Natural killer cell (primary cell): ENCODE measurements at regions not wholly inside any gene's neighbourhood (a gene's known extent, or its start where the extent isn't known, plus 50 kb on each side); places are given as distances from the start of the nearest gene placed in this dataset.
"Not testable (repeated sequence)": the region's sequence is repeated elsewhere in the genome, so short reads cannot be mapped to it uniquely, and the experiment has no call there.

Experiments used
- ATAC-seq, 3 donors: fragments of 150-1000 bp in 2 of 3; fragments of 200-7000 bp in 1 of 3; cut with Tn5 transposase; 1 replicate in 1 of 3; 2 replicates in 2 of 3; pipeline ENCODE4 v1.10.0; 2021; ENCODE audit warnings: mild to moderate bottlenecking in 2 of 3, moderate library complexity in 2 of 3
- DNase-seq, 2 donors: peaks; one replicate each; pipeline versions ENCODE4 v3.0.0 to v3.0.0-alpha.2; 2013 to 2021; ENCODE audit warnings: mixed read lengths in 1 of 2
- H3K27ac ChIP-seq: one replicate; pipeline ENCODE4 v1.5.1; 2013; ENCODE audit warnings: mild to moderate bottlenecking, low read length
- H3K27me3 ChIP-seq: one replicate; pipeline ENCODE4 v1.6.1; 2013; ENCODE audit warnings: low read length; ENCODE audit not compliant: control insufficient read depth, insufficient read depth
- H3K36me3 ChIP-seq: one replicate; pipeline ENCODE4 v1.6.1; 2013; ENCODE audit warnings: low read length; ENCODE audit not compliant: control insufficient read depth, insufficient read depth
- H3K4me1 ChIP-seq: one replicate; pipeline ENCODE4 v1.6.1; 2013; ENCODE audit warnings: low read length; ENCODE audit not compliant: control insufficient read depth, insufficient read depth
- H3K4me3 ChIP-seq: one replicate; pipeline ENCODE4 v1.5.1; 2013; ENCODE audit warnings: low read length
- H3K9me3 ChIP-seq: one replicate; pipeline ENCODE4 v1.6.1; 2013; ENCODE audit warnings: low read length; ENCODE audit not compliant: control insufficient read depth, insufficient read depth
- H3K27ac Mint-ChIP-seq, 2 donors: one replicate each; pipeline ENCODE4 v1.8.0; 2022; ENCODE audit warnings: mild to moderate bottlenecking in 2 of 2, mixed read lengths in 2 of 2, moderate library complexity in 1 of 2
- H3K27me3 Mint-ChIP-seq, 2 donors: one replicate each; pipeline ENCODE4 v1.8.0; 2022; ENCODE audit warnings: low read depth in 2 of 2, mixed read lengths in 2 of 2
- H3K36me3 Mint-ChIP-seq: one replicate; pipeline ENCODE4 v1.8.0; 2022; ENCODE audit warnings: mixed read lengths
- H3K4me1 Mint-ChIP-seq, 2 donors: one replicate each; pipeline ENCODE4 v1.8.0; 2022; ENCODE audit warnings: mixed read lengths in 2 of 2
- H3K4me3 Mint-ChIP-seq: one replicate; pipeline ENCODE4 v1.8.0; 2022; ENCODE audit warnings: mild to moderate bottlenecking, moderate library complexity, mixed read lengths
- H3K9me3 Mint-ChIP-seq, 2 donors: one replicate each; pipeline ENCODE4 v1.8.0; 2022; ENCODE audit warnings: mixed read lengths in 2 of 2
- WGBS: methylation state at CpG from one replicate; pipeline ENCODE4 v1.1.7; 2013; ENCODE audit warnings: missing lambda C conversion rate; ENCODE audit not compliant: insufficient coverage; 5-methylcytosine and 5-hydroxymethylcytosine counted together
- intact Hi-C: fragments of 100-400 bp; cut with micrococcal nuclease; formaldehyde crosslinking; loops from one replicate; pipeline ENCODE4 v1.14.2; 2022
- TF ChIP-seq, protein P1 (sequence below): fragments of 200-600 bp; IDR thresholded peaks from one replicate; pipeline ENCODE4 v1.8.0; 2022; ENCODE audit warnings: antibody characterized with exemption

DNA sequence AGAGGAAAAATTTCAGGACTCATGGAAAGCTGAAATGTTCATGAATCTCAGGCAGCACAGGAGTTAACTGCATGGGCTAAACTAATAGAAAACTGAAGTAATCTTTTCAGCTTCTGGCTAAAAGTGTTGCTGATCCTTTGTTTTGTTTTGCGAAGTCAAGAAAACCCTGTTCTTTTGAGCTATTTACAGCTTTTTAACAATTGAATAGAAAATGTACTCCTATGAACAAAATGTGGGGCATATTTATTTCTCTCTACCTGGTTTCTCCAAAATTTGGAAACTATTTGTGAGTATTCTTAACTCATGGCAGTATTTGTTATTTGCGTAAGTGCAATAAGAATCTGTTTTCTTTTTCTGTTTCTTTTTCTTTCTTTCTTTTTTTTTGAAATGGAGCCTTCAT, 818.8 kb upstream of the CITED2 start:
- peaks cover 2 to 9% of the 10 kb centered on the region in 2 donors for H3K9me3 Mint-ChIP-seq
- H3K27ac Mint-ChIP-seq = no peak overlapping the region
- H3K4me3 ChIP-seq = no peak overlapping the region
- TF ChIP-seq, protein P1, sequence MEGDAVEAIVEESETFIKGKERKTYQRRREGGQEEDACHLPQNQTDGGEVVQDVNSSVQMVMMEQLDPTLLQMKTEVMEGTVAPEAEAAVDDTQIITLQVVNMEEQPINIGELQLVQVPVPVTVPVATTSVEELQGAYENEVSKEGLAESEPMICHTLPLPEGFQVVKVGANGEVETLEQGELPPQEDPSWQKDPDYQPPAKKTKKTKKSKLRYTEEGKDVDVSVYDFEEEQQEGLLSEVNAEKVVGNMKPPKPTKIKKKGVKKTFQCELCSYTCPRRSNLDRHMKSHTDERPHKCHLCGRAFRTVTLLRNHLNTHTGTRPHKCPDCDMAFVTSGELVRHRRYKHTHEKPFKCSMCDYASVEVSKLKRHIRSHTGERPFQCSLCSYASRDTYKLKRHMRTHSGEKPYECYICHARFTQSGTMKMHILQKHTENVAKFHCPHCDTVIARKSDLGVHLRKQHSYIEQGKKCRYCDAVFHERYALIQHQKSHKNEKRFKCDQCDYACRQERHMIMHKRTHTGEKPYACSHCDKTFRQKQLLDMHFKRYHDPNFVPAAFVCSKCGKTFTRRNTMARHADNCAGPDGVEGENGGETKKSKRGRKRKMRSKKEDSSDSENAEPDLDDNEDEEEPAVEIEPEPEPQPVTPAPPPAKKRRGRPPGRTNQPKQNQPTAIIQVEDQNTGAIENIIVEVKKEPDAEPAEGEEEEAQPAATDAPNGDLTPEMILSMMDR = no peak
- no peaks in the 10 kb centered on the region for H3K27me3 ChIP-seq
- DNase-seq (no peak), ATAC-seq (no peak)
- H3K9me3 ChIP-seq = no peaks in the 10 kb centered on the region
- no peaks in the 10 kb centered on the region for H3K4me1 Mint-ChIP-seq
- WGBS = 100% methylated on average over 2 of the region's 2 CpGs
- no peaks in the 10 kb centered on the region for H3K36me3 Mint-ChIP-seq
- intact Hi-C loops = no loop called here
- H3K27me3 Mint-ChIP-seq = no peaks in the 10 kb centered on the region
- no peaks in the 10 kb centered on the region for H3K4me1 ChIP-seq
- H3K4me3 Mint-ChIP-seq = no peak overlapping the region
- H3K27ac ChIP-seq = no peak overlapping the region
- H3K36me3 ChIP-seq = no peaks in the 10 kb centered on the region

DNA sequence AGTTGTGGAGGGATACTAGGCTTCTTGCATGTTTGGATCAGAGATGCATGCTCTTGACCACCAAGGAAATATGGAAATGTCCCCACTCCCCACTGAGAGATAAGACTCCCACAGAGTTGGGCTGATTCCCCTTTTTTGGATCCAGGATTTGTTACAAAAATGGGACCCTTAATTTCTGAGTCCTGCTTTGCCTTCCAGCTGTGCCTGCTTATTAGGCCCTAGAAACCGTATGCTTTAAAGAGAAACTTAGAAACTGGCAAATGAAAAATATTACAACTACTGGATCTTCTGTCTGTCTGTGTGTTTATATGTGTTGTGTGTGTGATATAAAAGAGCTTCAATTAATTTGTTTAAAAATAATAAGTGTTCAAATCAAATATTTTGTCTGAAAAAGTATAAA, 817.6 kb upstream of the CITED2 start:
- peaks cover 2 to 9% of the 10 kb centered on the region in 2 donors for H3K9me3 Mint-ChIP-seq
- Histone ChIP-seq H3K27ac (no peak overlapping the region), H3K4me1 (no peaks in the 10 kb centered on the region), H3K9me3 (no peaks in the 10 kb centered on the region), H3K36me3 (no peaks in the 10 kb centered on the region), H3K27me3 (no peaks in the 10 kb centered on the region), H3K4me3 (no peak overlapping the region)
- TF ChIP-seq, protein P1 = no peak
- WGBS = 100% methylated on average over 1 of the region's 1 CpG
- H3K4me1 Mint-ChIP-seq = no peaks in the 10 kb centered on the region
- DNase-seq (no peak), ATAC-seq (no peak)
- H3K36me3 Mint-ChIP-seq = no peaks in the 10 kb centered on the region
- intact Hi-C loops = no loop called here
- no peak overlapping the region for H3K27ac Mint-ChIP-seq
- no peaks in the 10 kb centered on the region for H3K27me3 Mint-ChIP-seq
- no peak overlapping the region for H3K4me3 Mint-ChIP-seq

DNA sequence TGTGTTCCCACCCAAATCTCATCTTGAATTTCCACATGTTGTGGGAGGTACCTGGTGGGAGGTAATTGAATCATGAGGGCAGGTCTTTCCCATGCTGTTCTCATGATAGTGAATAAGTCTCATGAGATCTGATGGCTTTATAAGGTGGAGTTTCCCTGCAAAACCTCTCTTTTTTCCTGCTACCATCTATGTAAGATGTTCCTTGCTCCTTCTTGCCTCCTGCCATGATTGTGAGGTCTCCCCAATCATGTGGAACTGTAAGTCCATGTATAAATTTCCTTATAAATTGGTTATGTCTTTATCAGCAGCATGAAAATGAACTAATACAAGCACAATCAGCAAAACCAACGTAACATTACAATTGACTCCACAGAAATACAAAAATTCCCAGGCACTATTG, 814.8 kb upstream of the CITED2 start:
- intact Hi-C loops, H3K27ac ChIP-seq, H3K4me1 ChIP-seq, H3K9me3 ChIP-seq, H3K9me3 Mint-ChIP-seq, H3K36me3 ChIP-seq, H3K27me3 Mint-ChIP-seq, DNase-seq, H3K27ac Mint-ChIP-seq, H3K4me3 Mint-ChIP-seq, ATAC-seq, H3K4me1 Mint-ChIP-seq, H3K36me3 Mint-ChIP-seq, H3K4me3 ChIP-seq, H3K27me3 ChIP-seq: not testable (repeated sequence)
- WGBS = 86% methylated on average over 1 of the region's 1 CpG

DNA sequence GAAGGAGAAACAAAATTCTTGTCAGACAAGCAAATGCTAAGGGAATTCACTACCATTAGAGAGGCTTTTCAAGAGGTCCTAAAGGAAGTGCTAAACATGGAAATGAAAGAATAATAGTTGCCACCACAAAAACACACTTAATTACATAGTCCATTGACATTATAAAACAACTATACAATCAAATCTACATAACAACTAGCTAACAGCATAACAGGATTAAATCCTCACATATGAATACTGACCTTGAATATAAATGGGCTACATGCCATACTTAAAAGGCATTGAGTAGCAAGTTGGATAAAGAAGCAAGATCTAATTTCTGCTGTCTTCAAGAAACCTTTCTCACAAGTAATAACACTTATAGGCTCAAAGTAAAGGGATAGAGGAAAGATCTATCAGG, 811.5 kb upstream of the CITED2 start:
- H3K4me3 Mint-ChIP-seq = no peak overlapping the region
- no peaks in the 10 kb centered on the region for H3K4me1 Mint-ChIP-seq
- no peaks in the 10 kb centered on the region for H3K27me3 ChIP-seq
- H3K27me3 Mint-ChIP-seq = no peaks in the 10 kb centered on the region
- H3K27ac ChIP-seq = no peak overlapping the region
- intact Hi-C loops = no loop called here
- H3K4me1 ChIP-seq = no peaks in the 10 kb centered on the region
- H3K36me3 ChIP-seq = no peaks in the 10 kb centered on the region
- H3K27ac Mint-ChIP-seq = no peak overlapping the region
- ATAC-seq (no peak), DNase-seq (no peak)
- TF ChIP-seq, protein P1 = no peak
- H3K9me3 ChIP-seq = no peaks in the 10 kb centered on the region
- H3K9me3 Mint-ChIP-seq = peaks cover 2 to 6% of the 10 kb centered on the region in 2 donors
- H3K4me3 ChIP-seq = no peak overlapping the region
- H3K36me3 Mint-ChIP-seq = no peaks in the 10 kb centered on the region
